ENCODE measurements at regions not wholly inside any gene's neighbourhood (a gene's known extent, or its start where the extent isn't known, plus 50 kb on each side); places are given as distances from the start of the nearest gene placed in this dataset.

GRCh38 chr10:29806350-29806788 is 171.6 kb upstream of the SVIL start:
- TF ChIP-seq ARHGAP35 (CRISPR knock-in tag; IDR thresholded peaks at IDR 0.05; ENCODE audit: borderline replicate concordance) (no peak), TBL1XR1 (IDR thresholded peaks at IDR 0.05; ENCODE audit: borderline replicate concordance, low read length, partially characterized antibody) (no peak), KMT2A (CRISPR knock-in tag; IDR thresholded peaks at IDR 0.05) (no peak), ZFYVE20 (CRISPR knock-in tag; IDR thresholded peaks at IDR 0.05; ENCODE audit: borderline replicate concordance, low read depth) (no peak), NFATC3 (CRISPR knock-in tag; IDR thresholded peaks at IDR 0.05) (no peak), CBX5 (CRISPR knock-in tag; IDR thresholded peaks at IDR 0.05; ENCODE audit: borderline replicate concordance) (no peak), NFE2L1 (CRISPR knock-in tag; IDR thresholded peaks at IDR 0.05; ENCODE audit: borderline replicate concordance) (no peak), GABPA (IDR thresholded peaks at IDR 0.05; ENCODE audit: low read depth, low read length) (no peak), GABPA (CRISPR knock-in tag; IDR thresholded peaks at IDR 0.05; ENCODE audit: low read depth) (no peak)
